ENCODE measurements at regions not wholly inside any gene's neighbourhood (a gene's known extent, or its start where the extent isn't known, plus 50 kb on each side); places are given as distances from the start of the nearest gene placed in this dataset.

DNA sequence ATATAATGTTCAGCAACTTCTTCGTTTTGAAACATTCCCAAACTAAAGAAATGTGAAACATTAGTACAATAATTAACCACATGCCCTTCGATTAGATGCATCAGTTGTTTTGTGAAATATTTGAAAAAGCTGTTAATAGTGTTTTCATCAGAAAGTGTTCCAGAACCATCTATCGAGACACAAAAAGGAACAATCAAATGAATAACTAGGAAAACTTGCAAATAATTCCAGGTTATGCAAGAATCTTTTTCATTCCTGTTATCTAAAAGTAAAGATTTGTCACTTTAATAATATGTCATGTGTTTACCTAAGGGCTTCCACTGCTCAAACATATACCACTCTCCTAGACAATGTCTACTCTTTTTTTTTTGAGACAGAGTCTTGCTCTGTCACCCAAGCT, 904.2 kb upstream of the MIR17HG start:
- Mint-ChIP-seq H3K4me3 (ENCODE audit: unreplicated experiment) (no peak overlapping the region), H3K27ac (ENCODE audit: unreplicated experiment) (no peak overlapping the region)
- TF ChIP-seq, protein P1, sequence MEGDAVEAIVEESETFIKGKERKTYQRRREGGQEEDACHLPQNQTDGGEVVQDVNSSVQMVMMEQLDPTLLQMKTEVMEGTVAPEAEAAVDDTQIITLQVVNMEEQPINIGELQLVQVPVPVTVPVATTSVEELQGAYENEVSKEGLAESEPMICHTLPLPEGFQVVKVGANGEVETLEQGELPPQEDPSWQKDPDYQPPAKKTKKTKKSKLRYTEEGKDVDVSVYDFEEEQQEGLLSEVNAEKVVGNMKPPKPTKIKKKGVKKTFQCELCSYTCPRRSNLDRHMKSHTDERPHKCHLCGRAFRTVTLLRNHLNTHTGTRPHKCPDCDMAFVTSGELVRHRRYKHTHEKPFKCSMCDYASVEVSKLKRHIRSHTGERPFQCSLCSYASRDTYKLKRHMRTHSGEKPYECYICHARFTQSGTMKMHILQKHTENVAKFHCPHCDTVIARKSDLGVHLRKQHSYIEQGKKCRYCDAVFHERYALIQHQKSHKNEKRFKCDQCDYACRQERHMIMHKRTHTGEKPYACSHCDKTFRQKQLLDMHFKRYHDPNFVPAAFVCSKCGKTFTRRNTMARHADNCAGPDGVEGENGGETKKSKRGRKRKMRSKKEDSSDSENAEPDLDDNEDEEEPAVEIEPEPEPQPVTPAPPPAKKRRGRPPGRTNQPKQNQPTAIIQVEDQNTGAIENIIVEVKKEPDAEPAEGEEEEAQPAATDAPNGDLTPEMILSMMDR (IDR thresholded peaks at IDR 0.05; ENCODE audit: partially characterized antibody, unreplicated experiment) = no peak

DNA sequence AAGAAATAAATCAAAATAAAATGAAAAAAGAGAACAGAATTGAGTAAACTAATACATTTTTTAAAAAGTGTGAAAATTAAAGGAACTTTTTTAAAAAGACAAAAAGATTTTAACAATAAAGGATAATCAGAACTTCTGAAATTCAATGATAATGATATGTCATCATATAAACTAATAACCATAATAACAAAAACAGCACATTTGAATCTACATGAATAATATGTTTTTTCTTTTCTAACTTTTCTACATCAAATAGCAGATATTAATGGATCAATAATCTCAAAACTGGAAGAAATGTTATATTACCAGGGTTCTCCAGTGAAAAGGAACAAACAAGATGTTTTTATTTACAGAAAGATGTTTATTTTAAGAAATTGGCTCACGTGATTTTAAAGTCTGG, 903.3 kb upstream of the MIR17HG start:
- H3K4me3 Mint-ChIP-seq (ENCODE audit: unreplicated experiment) = no peak overlapping the region
- no peaks in the 10 kb centered on the region for H3K9me3 Mint-ChIP-seq (ENCODE audit: unreplicated experiment)
- no peak for DNase-seq
- no peak overlapping the region for H3K27ac Mint-ChIP-seq (ENCODE audit: unreplicated experiment)
- H3K4me1 Mint-ChIP-seq (ENCODE audit: low read depth, unreplicated experiment) = no peaks in the 10 kb centered on the region
- H3K36me3 Mint-ChIP-seq (ENCODE audit: unreplicated experiment) = no peaks in the 10 kb centered on the region
- H3K27me3 Mint-ChIP-seq (ENCODE audit: unreplicated experiment) = no peaks in the 10 kb centered on the region
- TF ChIP-seq, protein P1 (IDR thresholded peaks at IDR 0.05; ENCODE audit: partially characterized antibody, unreplicated experiment) = no peak

More for the DNA sequence above, 904.2 kb upstream of the MIR17HG start:
- H3K9me3 Mint-ChIP-seq (ENCODE audit: unreplicated experiment) = peaks cover 3% of the 10 kb centered on the region
- H3K36me3 Mint-ChIP-seq (ENCODE audit: unreplicated experiment) = no peaks in the 10 kb centered on the region
- no peaks in the 10 kb centered on the region for H3K27me3 Mint-ChIP-seq (ENCODE audit: unreplicated experiment)
- DNase-seq = no peak
- H3K4me1 Mint-ChIP-seq (ENCODE audit: low read depth, unreplicated experiment) = no peaks in the 10 kb centered on the region

GRCh38 chr13:90445179-90445578, 902.3 kb upstream of the MIR17HG start:
- Mint-ChIP-seq H3K36me3 (ENCODE audit: unreplicated experiment) (no peaks in the 10 kb centered on the region), H3K4me1 (ENCODE audit: low read depth, unreplicated experiment) (no peaks in the 10 kb centered on the region), H3K9me3 (ENCODE audit: unreplicated experiment) (no peaks in the 10 kb centered on the region), H3K27me3 (ENCODE audit: unreplicated experiment) (no peaks in the 10 kb centered on the region), H3K4me3 (ENCODE audit: unreplicated experiment) (no peak overlapping the region), H3K27ac (ENCODE audit: unreplicated experiment) (no peak overlapping the region)
- TF ChIP-seq, protein P1 (IDR thresholded peaks at IDR 0.05; ENCODE audit: partially characterized antibody, unreplicated experiment) = no peak
- DNase-seq = no peak

DNA sequence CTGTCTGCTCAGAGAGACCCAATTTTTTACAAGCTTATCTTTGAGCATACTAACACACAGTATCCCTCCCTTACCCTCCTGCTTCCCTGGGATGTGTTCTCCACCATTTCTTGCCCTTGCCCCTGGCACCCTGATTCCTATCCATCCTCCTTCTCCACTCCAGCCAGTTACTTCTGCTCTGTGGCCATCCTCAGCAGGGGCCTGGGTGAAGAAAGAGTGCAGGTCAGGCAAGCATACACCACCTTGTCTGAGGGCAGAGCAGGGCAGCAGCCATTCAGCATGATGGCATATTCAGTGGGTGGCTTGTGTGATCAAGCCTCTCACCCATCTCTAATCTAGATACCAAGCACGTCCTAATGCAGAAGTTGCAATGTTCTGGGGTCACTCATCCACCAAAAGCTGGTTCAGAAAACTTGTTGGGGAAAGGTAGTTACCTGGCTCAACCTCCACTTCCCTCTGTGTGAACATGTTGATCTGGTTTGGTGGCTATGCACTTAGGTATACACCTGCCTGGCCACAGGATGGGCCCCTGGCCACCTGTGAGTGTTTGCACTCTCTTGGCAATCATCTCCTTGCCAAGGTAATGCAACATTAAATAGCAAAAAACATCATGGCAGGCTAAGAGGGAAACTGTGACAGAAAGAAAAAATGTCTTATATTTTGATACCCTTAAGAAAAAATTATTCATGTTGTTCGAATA, 900.3 kb upstream of the MIR17HG start:
- Mint-ChIP-seq H3K27ac (ENCODE audit: unreplicated experiment) (no peak overlapping the region), H3K4me3 (ENCODE audit: unreplicated experiment) (no peak overlapping the region), H3K27me3 (ENCODE audit: unreplicated experiment) (no peaks in the 10 kb centered on the region)

DNA sequence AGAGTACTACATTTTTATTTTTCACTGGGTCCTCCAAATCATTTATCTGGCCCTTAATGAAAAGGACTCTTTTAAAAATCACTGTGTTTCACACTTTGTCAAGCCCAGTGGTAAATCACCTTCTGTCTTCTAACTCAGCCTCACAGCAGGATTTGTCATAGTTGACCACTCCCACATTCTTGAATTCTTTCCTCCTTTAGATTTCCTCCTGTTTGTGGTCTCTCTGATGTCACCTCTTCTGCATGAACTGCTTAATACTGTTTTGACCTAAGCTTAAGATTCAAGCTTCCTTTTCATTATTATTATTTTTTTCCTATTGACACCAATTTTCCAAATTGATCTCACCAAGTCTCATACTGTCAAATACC, 899.8 kb upstream of the MIR17HG start:
- no peaks in the 10 kb centered on the region for H3K36me3 Mint-ChIP-seq (ENCODE audit: unreplicated experiment)
- no peak overlapping the region for H3K4me3 Mint-ChIP-seq (ENCODE audit: unreplicated experiment)
- H3K4me1 Mint-ChIP-seq (ENCODE audit: low read depth, unreplicated experiment) = no peaks in the 10 kb centered on the region
- no peaks in the 10 kb centered on the region for H3K27me3 Mint-ChIP-seq (ENCODE audit: unreplicated experiment)
- H3K27ac Mint-ChIP-seq (ENCODE audit: unreplicated experiment) = no peak overlapping the region
- DNase-seq = no peak
- TF ChIP-seq, protein P1 (IDR thresholded peaks at IDR 0.05; ENCODE audit: partially characterized antibody, unreplicated experiment) = no peak
- no peaks in the 10 kb centered on the region for H3K9me3 Mint-ChIP-seq (ENCODE audit: unreplicated experiment)

More for the DNA sequence above, 900.3 kb upstream of the MIR17HG start:
- no peaks in the 10 kb centered on the region for H3K36me3 Mint-ChIP-seq (ENCODE audit: unreplicated experiment)
- H3K9me3 Mint-ChIP-seq (ENCODE audit: unreplicated experiment) = no peaks in the 10 kb centered on the region
- H3K4me1 Mint-ChIP-seq (ENCODE audit: low read depth, unreplicated experiment) = no peaks in the 10 kb centered on the region
- no peak for DNase-seq
- TF ChIP-seq, protein P1 (IDR thresholded peaks at IDR 0.05; ENCODE audit: partially characterized antibody, unreplicated experiment) = no peak
